Parathyroid adenoma (tissue), 2 donors: ENCODE measurements at regions not wholly inside any gene's neighbourhood (a gene's known extent, or its start where the extent isn't known, plus 50 kb on each side); places are given as distances from the start of the nearest gene placed in this dataset.

Experiments
- H2AFZ ChIP-seq: fragments of 300-600 bp; sonication (generic); one replicate; pipeline ENCODE4 v1.7.0; 2017; ENCODE audit warnings: antibody characterized with exemption, mild to moderate bottlenecking
- H3K27ac ChIP-seq: fragments of 300-600 bp; sonication (generic); one replicate; pipeline ENCODE4 v1.7.0; 2017
- H3K27me3 ChIP-seq: fragments of 300-600 bp; sonication (generic); one replicate; pipeline ENCODE4 v1.7.0; 2017; ENCODE audit warnings: low read length; ENCODE audit not compliant: control insufficient read depth, insufficient read depth
- H3K36me3 ChIP-seq: fragments of 300-600 bp; sonication (generic); one replicate; pipeline ENCODE4 v1.7.0; 2017; ENCODE audit warnings: low read length; ENCODE audit not compliant: control insufficient read depth, insufficient read depth
- H3K4me1 ChIP-seq: fragments of 300-600 bp; sonication (generic); one replicate; pipeline ENCODE4 v1.7.0; 2017; ENCODE audit warnings: control low read depth
- H3K4me2 ChIP-seq: fragments of 300-600 bp; sonication (generic); one replicate; pipeline ENCODE4 v1.7.0; 2017; ENCODE audit warnings: low read length
- H3K4me3 ChIP-seq: fragments of 300-600 bp; sonication (generic); one replicate; pipeline ENCODE4 v1.7.0; 2017; ENCODE audit warnings: low read depth, low read length
- H3K79me2 ChIP-seq: fragments of 300-600 bp; sonication (generic); one replicate; pipeline ENCODE4 v1.7.0; 2017; ENCODE audit warnings: control low read depth
- H3K9ac ChIP-seq: fragments of 300-600 bp; sonication (generic); one replicate; pipeline ENCODE4 v1.7.0; 2017; ENCODE audit warnings: mild to moderate bottlenecking
- H3K9me3 ChIP-seq: fragments of 300-600 bp; sonication (generic); one replicate; pipeline ENCODE4 v1.7.0; 2017; ENCODE audit warnings: low read length; ENCODE audit not compliant: control insufficient read depth
- TF ChIP-seq, protein P1 (sequence below): fragments of 300-600 bp; sonication (generic); IDR thresholded peaks from one replicate; pipeline ENCODE4 v1.7.0; 2017; ENCODE audit warnings: antibody characterized with exemption, mild to moderate bottlenecking
- donor health status: primary hyperparathyroidism.

DNA sequence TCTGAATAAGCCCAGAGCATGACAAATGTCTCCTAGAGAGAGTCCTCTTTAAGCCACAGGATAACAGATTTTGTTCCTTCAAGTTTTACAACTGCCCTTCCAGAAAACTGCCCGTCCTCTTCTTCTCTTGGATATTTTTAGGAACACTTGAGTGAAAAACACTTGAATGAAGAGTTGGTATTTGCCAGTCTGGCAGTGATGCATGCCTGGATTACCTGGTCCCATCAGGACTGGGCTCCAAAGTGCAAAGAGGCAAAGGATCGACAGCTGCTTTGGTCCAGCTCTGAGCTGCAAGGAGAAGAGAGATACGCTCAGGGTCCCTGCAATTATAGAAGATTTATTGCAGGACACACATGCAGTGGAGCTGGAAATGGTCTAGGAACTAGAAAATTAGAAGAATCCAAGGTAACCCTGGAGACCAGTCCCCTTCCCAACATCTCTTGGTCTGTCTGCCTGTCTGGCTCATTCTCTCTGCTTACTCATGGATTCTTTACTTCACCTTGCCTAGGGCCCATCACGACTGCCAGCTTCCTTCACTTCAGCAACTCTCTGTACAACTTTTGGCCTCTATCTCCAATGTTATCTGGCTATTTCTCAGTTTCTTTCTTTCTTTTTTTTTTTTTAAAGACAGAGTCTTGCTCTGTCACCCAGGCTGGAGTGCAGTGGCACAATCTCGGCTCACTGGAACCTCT is 112.1 kb upstream of the SIX2 start:
- Histone ChIP-seq H3K79me2 (no peaks in the 10 kb centered on the region), H3K9me3 (no peaks in the 10 kb centered on the region), H3K4me1 (no peaks in the 10 kb centered on the region), H3K9ac (no peak overlapping the region), H3K27me3 (no peaks in the 10 kb centered on the region), H2AFZ (no peak overlapping the region), H3K4me3 (no peak overlapping the region), H3K4me2 (no peak overlapping the region), H3K27ac (no peak overlapping the region), H3K36me3 (no peaks in the 10 kb centered on the region)
- TF ChIP-seq, protein P1, sequence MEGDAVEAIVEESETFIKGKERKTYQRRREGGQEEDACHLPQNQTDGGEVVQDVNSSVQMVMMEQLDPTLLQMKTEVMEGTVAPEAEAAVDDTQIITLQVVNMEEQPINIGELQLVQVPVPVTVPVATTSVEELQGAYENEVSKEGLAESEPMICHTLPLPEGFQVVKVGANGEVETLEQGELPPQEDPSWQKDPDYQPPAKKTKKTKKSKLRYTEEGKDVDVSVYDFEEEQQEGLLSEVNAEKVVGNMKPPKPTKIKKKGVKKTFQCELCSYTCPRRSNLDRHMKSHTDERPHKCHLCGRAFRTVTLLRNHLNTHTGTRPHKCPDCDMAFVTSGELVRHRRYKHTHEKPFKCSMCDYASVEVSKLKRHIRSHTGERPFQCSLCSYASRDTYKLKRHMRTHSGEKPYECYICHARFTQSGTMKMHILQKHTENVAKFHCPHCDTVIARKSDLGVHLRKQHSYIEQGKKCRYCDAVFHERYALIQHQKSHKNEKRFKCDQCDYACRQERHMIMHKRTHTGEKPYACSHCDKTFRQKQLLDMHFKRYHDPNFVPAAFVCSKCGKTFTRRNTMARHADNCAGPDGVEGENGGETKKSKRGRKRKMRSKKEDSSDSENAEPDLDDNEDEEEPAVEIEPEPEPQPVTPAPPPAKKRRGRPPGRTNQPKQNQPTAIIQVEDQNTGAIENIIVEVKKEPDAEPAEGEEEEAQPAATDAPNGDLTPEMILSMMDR, result no peak

DNA sequence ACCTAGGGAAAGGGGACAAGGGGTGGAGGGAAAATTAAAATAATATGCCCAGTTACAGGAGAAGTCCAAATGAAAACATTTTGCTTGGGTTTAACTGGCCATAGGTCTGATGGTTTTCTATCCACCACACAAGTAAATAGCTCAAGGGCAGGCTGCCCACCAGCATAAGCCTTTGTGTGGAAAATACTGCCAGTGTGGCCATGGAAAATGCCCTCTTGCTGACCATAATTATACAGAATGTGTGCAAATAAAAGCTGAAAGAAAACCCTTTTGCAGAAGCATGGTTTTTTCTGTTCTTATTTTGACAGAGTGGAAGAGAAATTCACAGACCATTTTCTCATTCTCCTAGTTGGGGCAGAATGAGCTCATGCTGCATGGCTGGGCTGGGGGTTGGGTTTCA is 111.3 kb upstream of the SIX2 start:
- Histone ChIP-seq H3K36me3 (no peaks in the 10 kb centered on the region), H3K4me3 (no peak overlapping the region), H3K9me3 (no peaks in the 10 kb centered on the region), H3K4me1 (no peaks in the 10 kb centered on the region), H3K27me3 (no peaks in the 10 kb centered on the region), H3K79me2 (no peaks in the 10 kb centered on the region), H3K4me2 (no peak overlapping the region), H2AFZ (no peak overlapping the region), H3K27ac (no peak overlapping the region), H3K9ac (no peak overlapping the region)
- TF ChIP-seq, protein P1, result no peak

DNA sequence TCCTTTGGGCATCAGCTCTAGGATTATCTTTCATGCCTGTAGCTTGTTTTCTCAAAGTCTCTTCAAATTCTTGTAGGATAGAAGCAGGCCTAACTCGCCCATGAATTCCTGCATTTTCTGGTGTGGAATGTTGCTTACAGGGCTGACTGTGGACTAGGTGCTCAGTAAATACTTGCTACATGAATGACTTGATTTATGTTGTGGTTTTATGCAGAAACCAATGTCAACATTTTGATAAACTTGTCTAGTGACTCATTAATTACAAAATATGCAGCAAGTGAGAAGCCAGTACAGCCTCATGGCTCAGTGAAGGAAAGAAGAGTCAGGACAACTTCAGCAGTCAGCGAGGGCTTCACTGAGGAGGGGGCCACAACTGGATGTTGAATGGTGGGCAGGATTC is 110.6 kb upstream of the SIX2 start:
- Histone ChIP-seq H3K4me3 (no peak overlapping the region), H3K9ac (no peak overlapping the region), H3K4me2 (no peak overlapping the region), H3K36me3 (no peaks in the 10 kb centered on the region), H3K27me3 (no peaks in the 10 kb centered on the region), H2AFZ (no peak overlapping the region), H3K4me1 (no peaks in the 10 kb centered on the region), H3K9me3 (no peaks in the 10 kb centered on the region), H3K27ac (no peak overlapping the region), H3K79me2 (no peaks in the 10 kb centered on the region)
- TF ChIP-seq, protein P1, result no peak

DNA sequence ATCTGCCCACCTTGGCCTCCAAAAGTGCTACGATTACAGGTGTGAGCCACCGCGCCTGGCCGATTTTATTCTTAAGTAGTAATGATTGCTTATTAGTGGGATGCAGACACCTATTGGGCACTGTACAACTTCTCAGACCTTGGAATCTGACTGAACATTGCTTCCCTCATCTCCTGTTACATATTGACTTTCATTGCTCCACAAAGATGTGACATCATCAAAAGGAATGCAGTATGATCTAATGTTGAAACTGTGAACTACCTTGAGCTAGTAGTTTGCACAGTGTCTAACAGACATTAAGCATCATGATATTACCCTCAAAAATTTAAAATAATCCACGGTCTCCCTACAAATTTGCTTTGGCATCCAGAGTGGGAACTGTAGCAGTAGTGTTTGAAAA is 109.8 kb upstream of the SIX2 start:
- H3K9ac ChIP-seq, result no peak overlapping the region
- H3K4me2 ChIP-seq, result no peak overlapping the region
- no peak overlapping the region for H3K27ac ChIP-seq
- H3K27me3 ChIP-seq, result no peaks in the 10 kb centered on the region
- no peaks in the 10 kb centered on the region for H3K36me3 ChIP-seq
- H3K9me3 ChIP-seq, result no peaks in the 10 kb centered on the region
- no peaks in the 10 kb centered on the region for H3K79me2 ChIP-seq
- no peaks in the 10 kb centered on the region for H3K4me1 ChIP-seq
- TF ChIP-seq, protein P1, result no peak
- no peak overlapping the region for H3K4me3 ChIP-seq
- H2AFZ ChIP-seq, result no peak overlapping the region

DNA sequence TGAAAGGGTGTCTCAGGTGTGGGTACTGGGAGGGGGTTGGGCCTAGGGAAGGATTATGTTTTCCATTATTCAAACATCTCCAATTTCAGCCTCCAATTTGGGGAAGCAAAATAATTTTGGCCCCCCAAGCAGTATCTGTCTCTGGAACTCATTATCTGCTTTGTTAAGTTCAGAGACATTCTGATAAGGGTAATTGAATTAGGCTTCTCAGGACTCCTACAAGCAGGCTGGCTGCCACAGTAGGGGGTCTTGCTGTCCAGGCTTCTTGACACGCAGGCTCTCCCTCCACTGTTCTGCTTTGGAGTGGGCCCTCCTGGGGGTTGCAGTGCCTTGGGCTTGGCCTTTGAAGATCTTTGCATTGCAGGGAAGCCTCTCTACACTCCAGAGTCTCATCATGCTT is 108.1 kb upstream of the SIX2 start:
- Histone ChIP-seq H3K27me3 (no peaks in the 10 kb centered on the region), H3K27ac (no peak overlapping the region), H3K36me3 (no peaks in the 10 kb centered on the region), H3K4me1 (no peaks in the 10 kb centered on the region), H3K79me2 (no peaks in the 10 kb centered on the region), H3K4me2 (no peak overlapping the region), H2AFZ (no peak overlapping the region), H3K4me3 (no peak overlapping the region), H3K9me3 (no peaks in the 10 kb centered on the region), H3K9ac (no peak overlapping the region)
- TF ChIP-seq, protein P1, result no peak
